Type B pancreatic cell (in vitro differentiated cells): ENCODE measurements at regions not wholly inside any gene's neighbourhood (a gene's known extent, or its start where the extent isn't known, plus 50 kb on each side); places are given as distances from the start of the nearest gene placed in this dataset.

Experiments
- DNase-seq: peaks from one replicate; pipeline ENCODE4 v3.0.0; 2021; ENCODE audit warnings: mixed read lengths; ENCODE audit not compliant: unreplicated experiment; ENCODE audit errors: extremely low spot score
- H3K27ac Mint-ChIP-seq: 2 replicates; pipeline ENCODE4 v1.8.0; 2021; ENCODE audit warnings: mild to moderate bottlenecking, mixed read lengths
- H3K27me3 Mint-ChIP-seq: 2 replicates; pipeline ENCODE4 v1.8.0; 2021; ENCODE audit warnings: mixed read lengths
- H3K36me3 Mint-ChIP-seq: 2 replicates; pipeline ENCODE4 v1.8.0; 2021; ENCODE audit warnings: mixed read lengths
- H3K4me1 Mint-ChIP-seq: one replicate; pipeline ENCODE4 v1.8.0; 2021; ENCODE audit warnings: mixed read lengths; ENCODE audit not compliant: unreplicated experiment
- H3K4me3 Mint-ChIP-seq: 2 replicates; pipeline ENCODE4 v1.8.0; 2021; ENCODE audit warnings: mild to moderate bottlenecking, mixed read lengths
- H3K9me3 Mint-ChIP-seq: 2 replicates; pipeline ENCODE4 v1.8.0; 2021; ENCODE audit warnings: mixed read lengths
- CTCF ChIP-seq: fragments of 200-600 bp; sonication (generic); conservative IDR thresholded peaks from 2 replicates; pipeline ENCODE4 v1.5.0; 2021; ENCODE audit warnings: antibody characterized with exemption, mild to moderate bottlenecking

- no peak for DNase-seq
- no peaks in the 10 kb centered on the region for H3K27me3 Mint-ChIP-seq
- H3K4me3 Mint-ChIP-seq = no peak overlapping the region
- peaks cover 6% of the 10 kb centered on the region for H3K9me3 Mint-ChIP-seq
- no peak for TF ChIP-seq CTCF
- H3K36me3 Mint-ChIP-seq = no peaks in the 10 kb centered on the region
- H3K27ac Mint-ChIP-seq = no peak overlapping the region
- H3K4me1 Mint-ChIP-seq = no peaks in the 10 kb centered on the region
Observed at GRCh38 chr18:7373441-7373840, 142.6 kb downstream of the LRRC30 start.

GRCh38 chr18:7381307-7381706 is 150.4 kb downstream of the LRRC30 start:
- Mint-ChIP-seq H3K4me1 (peaks cover 10% of the 10 kb centered on the region), H3K36me3 (no peaks in the 10 kb centered on the region), H3K27ac (no peak overlapping the region), H3K9me3 (no peaks in the 10 kb centered on the region), H3K27me3 (peaks cover 40% of the 10 kb centered on the region), H3K4me3 (no peak overlapping the region)
- TF ChIP-seq CTCF = no peak
- no peak for DNase-seq

- Mint-ChIP-seq H3K9me3 (no peaks in the 10 kb centered on the region), H3K4me3 (no peak overlapping the region), H3K27ac (no peak overlapping the region), H3K36me3 (no peaks in the 10 kb centered on the region), H3K27me3 (peaks cover 44% of the 10 kb centered on the region), H3K4me1 (peaks cover 10% of the 10 kb centered on the region)
- DNase-seq = no peak
- TF ChIP-seq CTCF = no peak
Observed at GRCh38 chr18:7382328-7383001, 151.6 kb downstream of the LRRC30 start.

- peaks cover 10% of the 10 kb centered on the region for H3K4me1 Mint-ChIP-seq
- H3K27me3 Mint-ChIP-seq = peaks cover 44% of the 10 kb centered on the region
Observed at GRCh38 chr18:7383002-7383980, 152.4 kb downstream of the LRRC30 start.

GRCh38 chr18:7388741-7389140 is 157.9 kb downstream of the LRRC30 start:
- TF ChIP-seq CTCF = no peak
- peaks cover 7% of the 10 kb centered on the region for H3K4me1 Mint-ChIP-seq
- peaks cover 43% of the 10 kb centered on the region for H3K27me3 Mint-ChIP-seq
- DNase-seq = no peak
- H3K4me3 Mint-ChIP-seq = no peak overlapping the region
- H3K36me3 Mint-ChIP-seq = no peaks in the 10 kb centered on the region
- H3K9me3 Mint-ChIP-seq = peaks cover 10% of the 10 kb centered on the region
- no peak overlapping the region for H3K27ac Mint-ChIP-seq

More at GRCh38 chr18:7383002-7383980, 152.4 kb downstream of the LRRC30 start:
- Mint-ChIP-seq H3K27ac (no peak overlapping the region), H3K4me3 (no peak overlapping the region), H3K36me3 (no peaks in the 10 kb centered on the region), H3K9me3 (no peaks in the 10 kb centered on the region)
- DNase-seq = no peak
- no peak for TF ChIP-seq CTCF
